Esophagus squamous epithelium (tissue), 4 donors: ENCODE measurements at regions not wholly inside any gene's neighbourhood (a gene's known extent, or its start where the extent isn't known, plus 50 kb on each side); places are given as distances from the start of the nearest gene placed in this dataset.

ENCODE experiments used
- CTCF ChIP-seq, 6 experiments: fragments of 450-650 bp in 4 of 6; fragments of 200-600 bp in 2 of 6; sonication (generic) in 2 of 6; IDR thresholded peaks; one replicate each; pipeline ENCODE4 v1.5.1; 2016 to 2019; ENCODE audit warnings: antibody characterized with exemption in 6 of 6, mild to moderate bottlenecking in 4 of 6, moderate library complexity in 4 of 6
- POLR2A ChIP-seq, 4 donors: fragments of 450-650 bp; IDR thresholded peaks; one replicate each; pipeline ENCODE4 v1.6.1; 2017; ENCODE audit warnings: antibody characterized with exemption in 4 of 4, mild to moderate bottlenecking in 4 of 4, moderate library complexity in 3 of 4

- no peak for TF ChIP-seq CTCF (IDR thresholded peaks at IDR 0.05)
- no peak for TF ChIP-seq POLR2A (IDR thresholded peaks at IDR 0.05)
Observed at GRCh38 chr7:109696723-109697122, 1127.0 kb downstream of the DNAJB9 start.
